ENCODE measurements at regions not wholly inside any gene's neighbourhood (a gene's known extent, or its start where the extent isn't known, plus 50 kb on each side); places are given as distances from the start of the nearest gene placed in this dataset.

- TF ChIP-seq CTCF (IDR thresholded peaks at IDR 0.05; ENCODE audit: borderline replicate concordance, extremely low read depth, low read length, poor library complexity, severe bottlenecking) (no peak), EZH2 (IDR thresholded peaks at IDR 0.05; ENCODE audit: borderline replicate concordance, low read depth, low read length, severe bottlenecking) (no peak)
Measured at GRCh38 chr2:14053105-14053504, 579.4 kb upstream of the LRATD1 start.
